SK-N-SH (cell line): ENCODE measurements at regions not wholly inside any gene's neighbourhood (a gene's known extent, or its start where the extent isn't known, plus 50 kb on each side); places are given as distances from the start of the nearest gene placed in this dataset.

Experiments
- CTCF ChIA-PET: fragments of 300-600, 350-600 bp; formaldehyde crosslinking; extraction: SDS; loops from one replicate; lab custom pipeline; 2021; lab: Yijun Ruan, JAX
- POLR2A ChIA-PET: fragments of 350-600 bp; sonication (Branson Sonifier 250); formaldehyde crosslinking; extraction: SDS; loops from one replicate; lab custom pipeline; 2020; ENCODE audit warnings: antibody characterized with exemption, inconsistent platforms; lab: Yijun Ruan, JAX
- DNase-seq: peaks from one replicate; pipeline ENCODE4 v3.0.0; 2012
- H2AFZ ChIP-seq: fragments of 200-600 bp; sonication (generic); 2 replicates; pipeline ENCODE4 v1.8.1; 2016; ENCODE audit warnings: antibody characterized with exemption, mild to moderate bottlenecking, low read depth
- H3F3A ChIP-seq: fragments of 200-600 bp; sonication (generic); replicated peaks from 2 replicates; pipeline ENCODE3; 2016; ENCODE audit warnings: antibody characterized with exemption, mild to moderate bottlenecking; ENCODE audit not compliant: insufficient read depth
- H3K27ac ChIP-seq, 2 experiments: fragments of 200-500 bp in 1 of 2; fragments of 200-600 bp in 1 of 2; sonication (Bioruptor generic) in 1 of 2; sonication (generic), shearing (Covaris generic) in 1 of 2; 2 replicates each; pipeline versions ENCODE4 v1.5.1 to v1.6.1; 2014 to 2016; ENCODE audit warnings: low read depth in 2 of 2, inconsistent platforms in 1 of 2, low read length in 1 of 2, mild to moderate bottlenecking in 1 of 2, mixed read lengths in 1 of 2
- H3K27me3 ChIP-seq: fragments of 200-600 bp; sonication (generic), shearing (Covaris generic); 2 replicates; pipeline ENCODE4 v1.6.1; 2016; ENCODE audit warnings: mixed run types; ENCODE audit not compliant: insufficient read depth
- H3K36me3 ChIP-seq, 2 experiments: fragments of 200-500 bp in 1 of 2; fragments of 200-600 bp in 1 of 2; sonication (Bioruptor generic) in 1 of 2; sonication (generic) in 1 of 2; replicated peaks in 1 of 2; 2 replicates each; pipeline versions ENCODE3 to v1.5.1; 2014 to 2016; ENCODE audit warnings: low read length in 1 of 2, mild to moderate bottlenecking in 1 of 2; ENCODE audit not compliant: insufficient read depth in 2 of 2, control insufficient read depth in 1 of 2
- H3K4me1 ChIP-seq, 2 experiments: fragments of 200-500 bp in 1 of 2; fragments of 200-600 bp in 1 of 2; sonication (Bioruptor generic) in 1 of 2; sonication (generic), shearing (Covaris generic) in 1 of 2; 2 replicates each; pipeline versions ENCODE4 v1.5.1 to v1.6.1; 2014 to 2016; ENCODE audit warnings: low read depth in 1 of 2, low read length in 1 of 2, mixed run types in 1 of 2; ENCODE audit not compliant: insufficient read depth in 2 of 2, control insufficient read depth in 1 of 2
- H3K4me2 ChIP-seq: fragments of 200-600 bp; sonication (generic), shearing (Covaris generic); 2 replicates; pipeline ENCODE4 v1.6.1; 2017; ENCODE audit warnings: mixed run types
- H3K4me3 ChIP-seq, 2 experiments: fragments of 200-500 bp in 1 of 2; fragments of 200-600 bp in 1 of 2; sonication (Bioruptor generic) in 1 of 2; sonication (generic), shearing (Covaris generic) in 1 of 2; 2 replicates each; pipeline versions ENCODE4 v1.5.1 to v1.8.1; 2014 to 2016; ENCODE audit warnings: low read depth in 2 of 2, inconsistent platforms in 1 of 2, low read length in 1 of 2, mild to moderate bottlenecking in 1 of 2, mixed read lengths in 1 of 2, moderate library complexity in 1 of 2
- H3K79me2 ChIP-seq: fragments of 200-600 bp; sonication (generic); 2 replicates; pipeline ENCODE4 v1.8.1; 2017; ENCODE audit warnings: mild to moderate bottlenecking; ENCODE audit not compliant: insufficient read depth
- H3K9ac ChIP-seq: fragments of 200-600 bp; sonication (generic); 2 replicates; pipeline ENCODE4 v1.6.1; 2017; ENCODE audit warnings: mixed run types
- H3K9me2 ChIP-seq: fragments of 200-600 bp; sonication (generic); 2 replicates; pipeline ENCODE4 v1.6.1; 2017; ENCODE audit warnings: mixed run types
- H3K9me3 ChIP-seq: fragments of 200-600 bp; sonication (generic); 2 replicates; pipeline ENCODE4 v1.6.1; 2017; ENCODE audit warnings: mixed run types, mild to moderate bottlenecking, moderate library complexity
- H4K20me1 ChIP-seq: fragments of 200-600 bp; sonication (generic); 2 replicates; pipeline ENCODE4 v1.6.1; 2017; ENCODE audit warnings: mild to moderate bottlenecking, mixed run types; ENCODE audit not compliant: insufficient read depth
- EP300 ChIP-seq, 2 experiments: IDR thresholded peaks; 2 replicates each; pipeline versions ENCODE4 v1.4.0 to v1.6.1; 2012; ENCODE audit warnings: borderline replicate concordance in 1 of 2, low read depth in 1 of 2, low read length in 1 of 2
- FOXJ3 ChIP-seq: sonication (generic); formaldehyde crosslinking; IDR thresholded peaks from 2 replicates; pipeline ENCODE4 v1.5.1; 2020; ENCODE audit warnings: mild to moderate bottlenecking, missing genetic modification reagents
- GATA2 ChIP-seq: sonication (generic); formaldehyde crosslinking; IDR thresholded peaks from 2 replicates; pipeline ENCODE4 v1.5.0; 2020; ENCODE audit warnings: mild to moderate bottlenecking, missing genetic modification reagents
- MEF2A ChIP-seq: IDR thresholded peaks from 2 replicates; pipeline ENCODE4 v1.4.0; 2012; ENCODE audit warnings: low read depth, borderline replicate concordance
- MXI1 ChIP-seq: IDR thresholded peaks from 2 replicates; pipeline ENCODE4 v1.6.1; 2012; ENCODE audit warnings: mild to moderate bottlenecking, low read depth, low read length, improper control_type of control experiment
- NFIC ChIP-seq: IDR thresholded peaks from 2 replicates; pipeline ENCODE4 v1.4.0; 2012; ENCODE audit warnings: borderline replicate concordance
- SMC3 ChIP-seq: IDR thresholded peaks from 2 replicates; pipeline ENCODE4 v1.6.1; 2012; ENCODE audit warnings: low read depth, low read length, improper control_type of control experiment
- TAF1 ChIP-seq: IDR thresholded peaks from 2 replicates; pipeline ENCODE4 v1.6.1; 2012; ENCODE audit warnings: low read depth, mild to moderate bottlenecking, low read length, moderate library complexity, borderline replicate concordance
- WGBS: methylation state at CpG from one replicate; pipeline ENCODE4 v1.1.6; 2017; ENCODE audit warnings: low lambda C conversion rate; 5-methylcytosine and 5-hydroxymethylcytosine counted together
- TF ChIP-seq, protein P1 (sequence below): fragments of 150-350 bp; IDR thresholded peaks from 2 replicates; pipeline ENCODE4 v1.6.1; 2016; ENCODE audit warnings: mild to moderate bottlenecking, low read depth, low read length
- TF ChIP-seq, protein P2 (sequence below): IDR thresholded peaks from 2 replicates; pipeline ENCODE4 v1.4.0; 2012; ENCODE audit warnings: low read depth
- TF ChIP-seq, protein P3 (sequence below): IDR thresholded peaks from 2 replicates; pipeline ENCODE4 v1.4.0; 2012; ENCODE audit warnings: low read depth, borderline replicate concordance
- TF ChIP-seq, protein P4 (sequence below): fragments of 150-350 bp; IDR thresholded peaks from 2 replicates; pipeline ENCODE4 v1.6.1; 2017; ENCODE audit warnings: antibody characterized with exemption, low read length, low read depth, borderline replicate concordance

DNA sequence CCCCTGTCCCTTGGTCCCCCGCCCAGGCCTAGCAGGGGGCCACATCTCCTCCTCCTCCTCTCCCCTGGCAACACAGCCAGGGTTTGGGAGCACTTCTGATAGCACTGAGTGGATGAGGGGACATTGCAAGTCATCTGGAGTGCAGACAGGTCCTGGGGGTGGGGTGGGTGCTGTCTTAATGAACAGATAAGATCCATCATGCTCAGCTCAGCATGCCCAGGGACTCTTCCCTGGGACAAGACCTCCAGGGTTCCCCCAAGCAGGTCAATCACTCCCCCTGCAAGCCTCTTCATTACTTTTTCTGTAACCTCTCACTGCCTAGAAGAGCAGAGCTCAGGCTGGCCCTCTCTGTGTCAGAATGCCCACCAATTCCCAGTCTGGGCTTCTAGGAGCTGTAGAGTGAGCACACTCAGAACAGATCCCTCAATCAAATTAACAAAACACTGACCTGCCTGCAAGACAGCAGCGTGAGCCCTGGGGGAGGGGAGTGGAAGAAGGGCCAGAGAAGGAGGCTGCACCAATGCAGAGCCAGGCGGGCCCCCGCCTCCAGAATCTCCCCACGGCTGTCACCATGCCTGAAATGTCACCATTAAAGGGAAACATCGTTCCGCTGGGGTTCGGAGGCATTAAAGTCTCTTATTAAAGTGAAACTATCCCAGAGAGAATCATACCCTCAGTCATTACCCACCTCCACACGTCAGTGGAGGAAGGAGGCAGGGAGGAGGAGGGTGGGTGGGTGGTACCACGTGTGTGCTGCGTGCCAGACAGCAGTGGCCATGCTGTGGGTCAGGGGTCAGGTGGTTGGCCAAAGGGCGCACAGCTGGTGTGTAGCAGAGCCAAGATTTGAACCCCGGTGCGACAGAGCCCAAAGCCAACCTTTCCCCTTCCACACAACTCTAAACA, 114.7 kb upstream of the LINGO1 start:
- Histone ChIP-seq H3K36me3 (no peaks in the 10 kb centered on the region), H3K9me3 (no peaks in the 10 kb centered on the region), H3K27me3 (peaks cover 4% of the 10 kb centered on the region; the same call in 1 of the 2 replicates), H4K20me1 (no peaks in the 10 kb centered on the region), H3K4me1 (peaks cover 0 to 19% of the 10 kb centered on the region in 2 experiments; a peak in 1 of 4 replicates), H3K4me2 (peak overlapping the region; percentile 47; the same call in 1 of the 2 replicates), H3K4me3 (no peak overlapping the region), H2AFZ (no peak overlapping the region), H3K79me2 (no peaks in the 10 kb centered on the region), H3K9ac (no peak overlapping the region), H3K27ac (peak overlapping the region in 1 of 2 experiments; percentile 62; a peak in 2 of 4 replicates), H3K9me2 (no peaks in the 10 kb centered on the region), H3F3A (no peaks in the 10 kb centered on the region)
- peak; percentile 78 for DNase-seq
- ChIA-PET CTCF (interaction anchor here (0.9 to 2.6 kb wide), 4 partner anchors 17 to 114 kb away, joined by 3 to 14 read pairs (median 8); no protein-coding TSS in a partner anchor), POLR2A (no interaction called here)
- TF ChIP-seq MXI1 (no peak), SMC3 (no peak), MEF2A (no peak), NFIC (no peak), TAF1 (no peak), GATA2 (CRISPR knock-in tag) (peak; percentile 49), EP300 (IDR thresholded peaks at IDR 0.05; ENCODE audit: borderline replicate concordance in 1 of 2, low read depth in 1 of 2, low read length in 1 of 2) (0 out of 4 replicates have a peak, but pooled peaks of 1 of the 2 experiments have one; percentile 19), FOXJ3 (CRISPR knock-in tag) (0 out of 2 replicates have a peak, but pooled peaks have one; percentile 26)
- TF ChIP-seq, protein P1, sequence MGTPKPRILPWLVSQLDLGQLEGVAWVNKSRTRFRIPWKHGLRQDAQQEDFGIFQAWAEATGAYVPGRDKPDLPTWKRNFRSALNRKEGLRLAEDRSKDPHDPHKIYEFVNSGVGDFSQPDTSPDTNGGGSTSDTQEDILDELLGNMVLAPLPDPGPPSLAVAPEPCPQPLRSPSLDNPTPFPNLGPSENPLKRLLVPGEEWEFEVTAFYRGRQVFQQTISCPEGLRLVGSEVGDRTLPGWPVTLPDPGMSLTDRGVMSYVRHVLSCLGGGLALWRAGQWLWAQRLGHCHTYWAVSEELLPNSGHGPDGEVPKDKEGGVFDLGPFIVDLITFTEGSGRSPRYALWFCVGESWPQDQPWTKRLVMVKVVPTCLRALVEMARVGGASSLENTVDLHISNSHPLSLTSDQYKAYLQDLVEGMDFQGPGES = no peak
- TF ChIP-seq, protein P2, sequence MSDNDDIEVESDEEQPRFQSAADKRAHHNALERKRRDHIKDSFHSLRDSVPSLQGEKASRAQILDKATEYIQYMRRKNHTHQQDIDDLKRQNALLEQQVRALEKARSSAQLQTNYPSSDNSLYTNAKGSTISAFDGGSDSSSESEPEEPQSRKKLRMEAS = no peak
- TF ChIP-seq, protein P3, sequence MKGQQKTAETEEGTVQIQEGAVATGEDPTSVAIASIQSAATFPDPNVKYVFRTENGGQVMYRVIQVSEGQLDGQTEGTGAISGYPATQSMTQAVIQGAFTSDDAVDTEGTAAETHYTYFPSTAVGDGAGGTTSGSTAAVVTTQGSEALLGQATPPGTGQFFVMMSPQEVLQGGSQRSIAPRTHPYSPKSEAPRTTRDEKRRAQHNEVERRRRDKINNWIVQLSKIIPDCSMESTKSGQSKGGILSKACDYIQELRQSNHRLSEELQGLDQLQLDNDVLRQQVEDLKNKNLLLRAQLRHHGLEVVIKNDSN = no peak
- TF ChIP-seq, protein P4, sequence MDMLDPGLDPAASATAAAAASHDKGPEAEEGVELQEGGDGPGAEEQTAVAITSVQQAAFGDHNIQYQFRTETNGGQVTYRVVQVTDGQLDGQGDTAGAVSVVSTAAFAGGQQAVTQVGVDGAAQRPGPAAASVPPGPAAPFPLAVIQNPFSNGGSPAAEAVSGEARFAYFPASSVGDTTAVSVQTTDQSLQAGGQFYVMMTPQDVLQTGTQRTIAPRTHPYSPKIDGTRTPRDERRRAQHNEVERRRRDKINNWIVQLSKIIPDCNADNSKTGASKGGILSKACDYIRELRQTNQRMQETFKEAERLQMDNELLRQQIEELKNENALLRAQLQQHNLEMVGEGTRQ = no peak
- 15% methylated on average over 10 of the region's 14 CpGs for WGBS
